ENCODE measurements at regions not wholly inside any gene's neighbourhood (a gene's known extent, or its start where the extent isn't known, plus 50 kb on each side); places are given as distances from the start of the nearest gene placed in this dataset.

GRCh38 chr14:106845286-106846087, 1319.1 kb downstream of the TMEM121 start (continued):
- TF ChIP-seq ARID4A (CRISPR knock-in tag; IDR thresholded peaks at IDR 0.05; ENCODE audit: borderline replicate concordance) (no peak; the same call in 1 of the 2 replicates), ZNF263 (CRISPR knock-in tag; IDR thresholded peaks at IDR 0.05) (no peak; the same call in 1 of the 2 replicates), RBM22 (optimal IDR thresholded peaks at IDR 0.05; ENCODE audit: low read length) (no peak), CHCHD3 (CRISPR knock-in tag; IDR thresholded peaks at IDR 0.05) (no peak), NFIC (IDR thresholded peaks at IDR 0.05; ENCODE audit: low read length) (peak; percentile 91), CBX1 (IDR thresholded peaks at IDR 0.05; ENCODE audit: low read depth) (no peak), ZNF674 (CRISPR knock-in tag; IDR thresholded peaks at IDR 0.05; ENCODE audit: low read depth) (no peak), ZFP90 (CRISPR knock-in tag; IDR thresholded peaks at IDR 0.05; ENCODE audit: borderline replicate concordance) (no peak), ZBTB37 (CRISPR knock-in tag; IDR thresholded peaks at IDR 0.05) (no peak), ZHX2 (IDR thresholded peaks at IDR 0.05; ENCODE audit: low read depth) (no peak), ZHX2 (CRISPR knock-in tag; IDR thresholded peaks at IDR 0.05; ENCODE audit: borderline replicate concordance) (no peak), REPIN1 (CRISPR knock-in tag; IDR thresholded peaks at IDR 0.05; ENCODE audit: borderline replicate concordance, low read depth) (no peak; the same call in 1 of the 2 replicates), KAT8 (CRISPR knock-in tag; IDR thresholded peaks at IDR 0.05) (peak; percentile 73), BATF2 (CRISPR knock-in tag; IDR thresholded peaks at IDR 0.05) (no peak), SRSF4 (IDR thresholded peaks at IDR 0.05; ENCODE audit: low read depth, low read length, poor library complexity, severe bottlenecking) (no peak), HMGA1 (CRISPR knock-in tag; conservative IDR thresholded peaks at IDR 0.05) (no peak), ZFP36 (IDR thresholded peaks at IDR 0.05; ENCODE audit: borderline replicate concordance, low read depth, low read length, partially characterized antibody) (no peak), POLR2A (IDR thresholded peaks at IDR 0.05; ENCODE audit: insufficient read depth in 1 of 2, low read depth in 2 of 2, low read length in 2 of 2) (peak; percentile 51 to 76)

All from HepG2 (cell line).